Esophagus muscularis mucosa (tissue), 4 donors: ENCODE measurements at regions not wholly inside any gene's neighbourhood (a gene's known extent, or its start where the extent isn't known, plus 50 kb on each side); places are given as distances from the start of the nearest gene placed in this dataset.

Source experiments
- DNase-seq: peaks from one replicate; pipeline ENCODE4 v3.0.0-alpha.2; 2017; ENCODE audit errors: extremely low spot score
- H3K27ac ChIP-seq, 4 donors: fragments of 200-600 bp; sonication (generic); replicated peaks in 1 of 4; 1 replicate in 3 of 4; 2 replicates in 1 of 4; pipeline ENCODE4 v1.5.1; 2016 to 2019; ENCODE audit warnings: mild to moderate bottlenecking in 1 of 4
- H3K27me3 ChIP-seq, 4 donors: fragments of 200-600 bp; sonication (generic); one replicate each; pipeline versions ENCODE4 v1.5.1 to v1.6.0; 2016 to 2019
- H3K36me3 ChIP-seq, 4 donors: fragments of 200-600 bp; sonication (generic); one replicate each; pipeline ENCODE4 v1.5.1; 2016 to 2019
- H3K4me1 ChIP-seq, 4 donors: fragments of 200-600 bp; sonication (generic); one replicate each; pipeline ENCODE4 v1.5.1; 2016 to 2019
- H3K4me3 ChIP-seq, 4 donors: fragments of 200-600 bp; sonication (generic); 1 replicate in 2 of 4; 2 replicates in 2 of 4; pipeline ENCODE4 v1.5.1; 2016 to 2019; ENCODE audit warnings: mild to moderate bottlenecking in 4 of 4, moderate library complexity in 1 of 4
- H3K9me3 ChIP-seq, 4 donors: fragments of 200-600 bp; sonication (generic); 1 replicate in 3 of 4; 2 replicates in 1 of 4; pipeline ENCODE4 v1.5.1; 2016 to 2019
- EP300 ChIP-seq: sonication (generic); formaldehyde crosslinking; IDR thresholded peaks from one replicate; pipeline ENCODE4 v1.6.1; 2017; ENCODE audit warnings: antibody characterized with exemption
- POLR2A ChIP-seq: fragments of 450-650 bp; IDR thresholded peaks from one replicate; pipeline ENCODE4 v1.6.1; 2017; ENCODE audit warnings: antibody characterized with exemption, moderate library complexity, mild to moderate bottlenecking, low read depth
- POLR2AphosphoS5 ChIP-seq, 2 donors: sonication (generic); formaldehyde crosslinking; IDR thresholded peaks; one replicate each; pipeline ENCODE4 v1.6.1; 2017; ENCODE audit warnings: antibody characterized with exemption in 2 of 2
- WGBS: methylation state at CpG from one replicate; pipeline ENCODE4 v1.1.5; 2018; 5-methylcytosine and 5-hydroxymethylcytosine counted together
- intact Hi-C: fragments of 100-400 bp; cut with DNase I; formaldehyde crosslinking; loops from one replicate; pipeline ENCODE4 v1.15.1; 2023
- TF ChIP-seq, protein P1 (sequence below), 3 experiments: fragments of 200-600 bp in 2 of 3; fragments of 450-650 bp in 1 of 3; sonication (generic) in 2 of 3; IDR thresholded peaks; one replicate each; pipeline ENCODE4 v1.5.1; 2017 to 2019; ENCODE audit warnings: antibody characterized with exemption in 3 of 3, mild to moderate bottlenecking in 2 of 3, moderate library complexity in 1 of 3

DNA sequence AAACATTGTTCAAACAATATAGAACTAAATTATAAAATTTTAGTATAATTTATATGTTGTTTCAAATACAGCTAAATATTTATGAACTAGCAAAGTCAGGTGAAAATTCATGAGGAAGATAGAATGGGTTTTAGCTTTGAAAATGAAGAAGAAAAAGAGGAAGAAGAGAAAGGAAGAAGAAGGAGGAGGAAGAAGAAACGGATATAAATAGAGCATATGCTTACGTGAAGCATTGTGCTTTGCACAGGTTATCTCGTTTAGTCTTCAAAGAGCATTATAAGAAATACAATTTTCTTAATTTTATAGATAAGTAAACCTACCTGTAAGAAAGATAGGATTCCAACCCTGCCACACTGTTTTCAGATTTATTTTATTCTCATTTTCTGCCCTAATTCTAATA lies 620.6 kb upstream of the DAB2 start:
- Histone ChIP-seq H3K4me3 (no peak overlapping the region), H3K36me3 (no peaks in the 10 kb centered on the region), H3K9me3 (no peaks in the 10 kb centered on the region), H3K4me1 (no peaks in the 10 kb centered on the region), H3K27ac (no peak overlapping the region), H3K27me3 (no peaks in the 10 kb centered on the region)
- intact Hi-C loops = no loop called here
- TF ChIP-seq POLR2A (no peak), EP300 (no peak), POLR2AphosphoS5 (IDR thresholded peaks at IDR 0.05) (no peak)
- TF ChIP-seq, protein P1, sequence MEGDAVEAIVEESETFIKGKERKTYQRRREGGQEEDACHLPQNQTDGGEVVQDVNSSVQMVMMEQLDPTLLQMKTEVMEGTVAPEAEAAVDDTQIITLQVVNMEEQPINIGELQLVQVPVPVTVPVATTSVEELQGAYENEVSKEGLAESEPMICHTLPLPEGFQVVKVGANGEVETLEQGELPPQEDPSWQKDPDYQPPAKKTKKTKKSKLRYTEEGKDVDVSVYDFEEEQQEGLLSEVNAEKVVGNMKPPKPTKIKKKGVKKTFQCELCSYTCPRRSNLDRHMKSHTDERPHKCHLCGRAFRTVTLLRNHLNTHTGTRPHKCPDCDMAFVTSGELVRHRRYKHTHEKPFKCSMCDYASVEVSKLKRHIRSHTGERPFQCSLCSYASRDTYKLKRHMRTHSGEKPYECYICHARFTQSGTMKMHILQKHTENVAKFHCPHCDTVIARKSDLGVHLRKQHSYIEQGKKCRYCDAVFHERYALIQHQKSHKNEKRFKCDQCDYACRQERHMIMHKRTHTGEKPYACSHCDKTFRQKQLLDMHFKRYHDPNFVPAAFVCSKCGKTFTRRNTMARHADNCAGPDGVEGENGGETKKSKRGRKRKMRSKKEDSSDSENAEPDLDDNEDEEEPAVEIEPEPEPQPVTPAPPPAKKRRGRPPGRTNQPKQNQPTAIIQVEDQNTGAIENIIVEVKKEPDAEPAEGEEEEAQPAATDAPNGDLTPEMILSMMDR (IDR thresholded peaks at IDR 0.05) = no peak
- no peak for DNase-seq
- WGBS = 72% methylated on average over 3 of the region's 3 CpGs

DNA sequence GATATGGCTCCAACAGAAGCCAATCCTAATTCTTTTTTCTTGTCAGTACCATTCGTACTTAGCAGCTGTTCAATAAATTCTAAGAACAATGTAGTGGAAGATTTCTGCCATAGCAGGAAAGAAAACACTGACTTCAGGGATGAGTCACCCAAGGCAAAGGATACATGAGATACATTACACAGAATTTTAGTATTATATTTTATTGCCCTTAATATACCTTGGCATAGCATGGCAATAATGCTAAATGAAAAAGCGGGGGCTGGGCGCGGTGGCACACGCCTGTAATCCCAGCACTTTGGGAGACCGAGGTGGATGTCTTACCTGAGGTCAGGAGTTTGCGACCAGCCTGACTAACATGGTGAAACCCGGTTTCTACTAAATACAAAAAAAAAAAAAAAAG lies 619.1 kb upstream of the DAB2 start:
- 95% methylated on average over 8 of the region's 8 CpGs for WGBS
- Histone ChIP-seq H3K36me3 (no peaks in the 10 kb centered on the region), H3K4me3 (no peak overlapping the region)

DNA sequence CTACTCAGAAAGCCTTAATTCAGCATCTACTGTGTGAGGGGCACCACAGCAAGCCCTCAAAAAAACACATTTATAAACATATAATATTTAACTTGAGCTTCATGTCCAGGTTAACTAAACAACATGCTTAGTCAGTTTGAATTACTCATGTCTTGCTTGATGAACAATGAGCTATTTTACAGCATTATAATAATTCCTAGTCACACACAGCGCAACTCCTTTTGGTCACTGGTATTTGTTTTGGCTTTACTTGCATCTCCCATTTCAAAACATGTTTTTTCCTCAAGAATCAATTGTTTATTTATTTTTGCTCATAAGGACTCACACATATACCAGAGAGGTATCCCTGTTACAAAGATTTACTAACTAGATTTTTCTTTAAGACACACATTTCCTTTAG lies 616.7 kb upstream of the DAB2 start:
- Histone ChIP-seq H3K4me1 (no peaks in the 10 kb centered on the region), H3K27ac (no peak overlapping the region), H3K36me3 (no peaks in the 10 kb centered on the region), H3K9me3 (no peaks in the 10 kb centered on the region), H3K27me3 (no peaks in the 10 kb centered on the region), H3K4me3 (no peak overlapping the region)
- no peak for DNase-seq
- intact Hi-C loops = no loop called here
- WGBS = 85% methylated on average over 1 of the region's 1 CpG
- TF ChIP-seq, protein P1 (IDR thresholded peaks at IDR 0.05) = no peak
- TF ChIP-seq POLR2A (no peak), POLR2AphosphoS5 (IDR thresholded peaks at IDR 0.05) (no peak), EP300 (no peak)

More for the DNA sequence above, 619.1 kb upstream of the DAB2 start:
- Histone ChIP-seq H3K27me3 (no peaks in the 10 kb centered on the region), H3K9me3 (no peaks in the 10 kb centered on the region), H3K27ac (no peak overlapping the region), H3K4me1 (no peaks in the 10 kb centered on the region)
- TF ChIP-seq POLR2AphosphoS5 (IDR thresholded peaks at IDR 0.05) (no peak), EP300 (no peak), POLR2A (no peak)
- TF ChIP-seq, protein P1 (IDR thresholded peaks at IDR 0.05) = no peak
- intact Hi-C loops = no loop called here
- DNase-seq = no peak

DNA sequence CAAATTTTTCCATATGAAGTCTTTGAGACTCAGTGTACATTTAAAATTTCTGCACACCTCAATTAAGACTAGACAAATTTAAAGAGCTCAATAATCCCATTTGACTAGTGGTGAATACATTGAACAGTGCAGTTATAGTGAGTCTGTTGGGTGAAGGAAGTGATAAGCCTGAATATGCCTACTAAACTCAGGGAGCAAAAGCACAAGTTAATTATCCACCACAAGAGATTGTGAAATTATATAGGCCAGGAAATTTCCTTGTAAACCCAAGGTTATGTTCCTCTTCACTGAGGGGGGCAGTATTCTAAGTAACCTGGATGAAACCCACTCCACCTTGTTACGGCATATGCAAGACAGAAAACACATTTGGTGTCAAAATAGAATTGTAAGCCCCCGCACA lies 612.9 kb upstream of the DAB2 start:
- DNase-seq = no peak
- Histone ChIP-seq H3K27me3 (no peaks in the 10 kb centered on the region), H3K4me3 (no peak overlapping the region), H3K36me3 (no peaks in the 10 kb centered on the region), H3K9me3 (no peaks in the 10 kb centered on the region), H3K27ac (no peak overlapping the region), H3K4me1 (no peaks in the 10 kb centered on the region)
- TF ChIP-seq POLR2AphosphoS5 (IDR thresholded peaks at IDR 0.05) = no peak
- no peak for TF ChIP-seq EP300
- no peak for TF ChIP-seq POLR2A
- TF ChIP-seq, protein P1 (IDR thresholded peaks at IDR 0.05) = no peak
- intact Hi-C loops = no loop called here
- 96% methylated on average over 2 of the region's 2 CpGs for WGBS

DNA sequence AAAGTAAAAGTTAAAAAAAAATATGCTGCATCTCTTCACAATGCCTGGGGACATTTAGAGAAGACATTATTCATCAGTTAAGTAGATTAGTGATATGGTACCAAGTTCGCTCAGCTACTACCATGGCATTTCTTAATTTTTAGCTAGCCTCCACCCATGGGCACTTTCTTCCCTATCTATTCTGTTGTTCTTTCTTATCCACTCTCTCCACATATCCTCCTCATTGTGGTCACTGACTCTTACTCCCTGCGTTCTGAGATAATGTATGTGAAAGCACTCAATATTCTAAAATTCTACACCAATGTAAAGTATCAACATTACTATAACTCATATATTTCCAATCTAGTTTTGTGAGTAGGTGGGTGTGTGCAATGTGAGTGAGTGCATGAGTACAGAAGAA lies 609.7 kb upstream of the DAB2 start:
- WGBS = 89% methylated on average over 2 of the region's 2 CpGs

More for the DNA sequence above, 609.7 kb upstream of the DAB2 start:
- DNase-seq = no peak
- no peaks in the 10 kb centered on the region for H3K27me3 ChIP-seq
- intact Hi-C loops = no loop called here
- no peak overlapping the region for H3K27ac ChIP-seq
- TF ChIP-seq EP300 (no peak), POLR2A (no peak), POLR2AphosphoS5 (IDR thresholded peaks at IDR 0.05) (no peak)
- TF ChIP-seq, protein P1 (IDR thresholded peaks at IDR 0.05) = no peak
- no peaks in the 10 kb centered on the region for H3K4me1 ChIP-seq
- H3K9me3 ChIP-seq = no peaks in the 10 kb centered on the region
- no peak overlapping the region for H3K4me3 ChIP-seq
- no peaks in the 10 kb centered on the region for H3K36me3 ChIP-seq
